GM21576 (cell line): ENCODE measurements at regions not wholly inside any gene's neighbourhood (a gene's known extent, or its start where the extent isn't known, plus 50 kb on each side); places are given as distances from the start of the nearest gene placed in this dataset.

Experiments used
- ATAC-seq: cut with Tn5 transposase; IDR thresholded peaks from one replicate; pipeline ENCODE4 v1.9.1; 2021; ENCODE audit warnings: mild to moderate bottlenecking, moderate library complexity; ENCODE audit not compliant: unreplicated experiment

GRCh38 chr4:32102896-32103295, 1382.7 kb downstream of the PCDH7 start:
- no peak for ATAC-seq

DNA sequence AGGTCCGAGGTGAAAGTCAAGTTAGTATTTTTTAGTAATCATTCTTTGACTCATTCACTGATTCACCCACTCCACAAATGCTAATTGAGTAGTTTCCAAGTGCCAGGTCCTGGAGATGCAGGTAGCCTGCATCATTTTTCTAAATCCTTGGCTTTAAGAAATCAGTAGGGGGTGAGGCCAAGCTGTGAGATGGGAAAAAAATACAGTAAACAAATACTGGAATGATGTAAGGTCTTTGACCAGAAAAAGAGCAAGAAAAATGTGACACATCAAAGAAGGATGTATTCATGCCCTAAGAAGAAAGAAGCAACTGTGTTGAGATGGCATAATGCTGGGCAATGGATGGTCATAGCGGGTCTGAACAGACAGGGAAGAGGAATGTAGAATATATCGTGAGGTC, 1386.6 kb downstream of the PCDH7 start:
- no peak for ATAC-seq

DNA sequence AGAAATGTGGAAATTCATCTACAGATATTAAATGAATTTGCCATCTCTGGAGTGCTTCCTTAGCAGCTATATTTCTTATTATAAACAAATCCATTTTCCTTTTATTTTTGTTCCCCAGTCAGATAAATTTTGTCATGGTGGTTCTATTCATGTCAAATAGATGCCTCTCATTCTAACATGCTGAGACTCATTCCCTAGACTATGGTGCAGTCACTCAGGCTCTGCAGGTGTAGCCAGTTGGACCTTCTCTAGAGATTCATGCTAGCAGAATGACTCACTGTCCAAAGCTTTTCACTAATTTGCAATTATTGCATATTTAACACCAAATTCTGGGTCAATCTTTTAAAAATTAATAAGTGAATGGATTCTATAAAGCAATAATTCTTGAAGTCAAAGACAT, 1392.7 kb downstream of the PCDH7 start:
- ATAC-seq, result no peak

- no peak for ATAC-seq
Measured at GRCh38 chr4:32117693-32118092, 1397.5 kb downstream of the PCDH7 start.

- no peak for ATAC-seq
Measured at GRCh38 chr4:32119907-32120306, 1399.7 kb downstream of the PCDH7 start.

DNA sequence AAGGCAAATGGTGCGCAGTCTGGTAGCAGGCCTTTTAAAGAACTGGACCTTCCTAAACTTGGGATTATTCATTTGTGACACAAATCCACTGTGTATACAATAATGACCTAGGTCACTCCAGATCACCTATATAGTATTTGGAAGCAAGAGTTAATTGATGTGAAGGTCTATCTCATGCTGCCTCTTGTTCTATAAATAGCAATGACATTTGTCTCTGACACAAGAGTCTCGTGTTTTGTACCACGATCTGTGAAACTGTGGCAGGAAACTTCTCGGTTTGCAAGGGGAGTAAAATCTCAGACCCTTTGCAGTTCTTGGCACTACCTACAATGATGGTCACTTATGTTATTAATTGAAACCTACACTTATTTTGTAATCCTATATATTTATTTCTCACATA, 1408.4 kb downstream of the PCDH7 start:
- ATAC-seq, result no peak

DNA sequence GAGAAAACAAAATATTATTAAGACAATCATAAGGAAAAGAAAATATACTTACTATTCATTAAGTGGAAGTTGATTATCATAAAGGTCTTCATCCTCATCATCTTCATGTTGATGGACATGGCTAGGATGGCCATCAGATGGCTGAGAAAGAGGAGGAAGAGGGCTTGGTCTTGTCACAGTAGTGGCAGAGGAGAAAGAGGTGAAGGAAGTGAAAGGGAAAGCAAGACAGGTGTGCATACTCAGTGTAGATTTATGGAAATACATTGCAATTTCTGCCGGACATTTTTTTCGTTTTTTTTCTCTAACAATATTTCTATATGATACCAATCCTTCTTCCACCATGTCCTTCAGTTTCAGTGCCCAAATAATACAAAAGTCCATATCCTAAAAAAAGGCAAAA, 1409.8 kb downstream of the PCDH7 start:
- ATAC-seq, result no peak

- no peak for ATAC-seq
Measured at GRCh38 chr4:32133141-32133540, 1413.0 kb downstream of the PCDH7 start.

DNA sequence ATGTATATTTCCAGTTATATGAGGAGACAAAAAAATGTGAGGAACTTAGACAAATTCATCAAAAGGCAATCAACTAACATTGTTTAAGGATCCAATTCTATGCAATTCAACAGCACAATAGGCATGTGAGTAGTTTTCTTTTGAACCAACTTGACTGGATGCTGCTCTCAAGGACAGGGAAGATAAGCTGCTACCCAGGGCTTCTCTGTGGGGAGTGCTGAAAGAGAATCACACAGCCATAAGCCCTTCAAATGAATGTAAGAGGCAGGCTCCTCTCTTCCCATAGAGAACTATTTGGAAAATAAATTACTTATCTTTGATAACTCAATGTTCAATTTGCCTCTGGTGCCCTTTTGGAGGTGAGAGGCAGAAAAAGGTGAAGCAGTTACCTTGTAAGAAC, 1413.6 kb downstream of the PCDH7 start:
- ATAC-seq, result no peak

DNA sequence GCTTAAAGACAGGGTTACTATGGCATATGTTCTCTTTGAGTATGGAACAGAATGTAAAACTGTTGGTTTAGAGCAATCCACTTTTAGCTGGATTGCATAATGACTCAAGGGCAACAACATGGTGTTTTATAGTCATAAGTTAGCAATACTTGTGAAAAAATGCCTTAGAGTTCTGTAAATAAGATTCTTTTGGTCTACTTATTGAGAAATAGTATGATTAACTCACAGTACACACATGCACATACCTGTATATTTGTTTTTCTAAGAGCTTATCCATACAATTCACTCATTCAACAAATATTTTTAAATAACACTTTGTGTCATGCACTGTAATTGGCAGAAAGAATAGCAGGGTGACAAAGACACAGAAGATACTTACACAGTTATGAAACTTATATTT, 1415.5 kb downstream of the PCDH7 start:
- no peak for ATAC-seq

DNA sequence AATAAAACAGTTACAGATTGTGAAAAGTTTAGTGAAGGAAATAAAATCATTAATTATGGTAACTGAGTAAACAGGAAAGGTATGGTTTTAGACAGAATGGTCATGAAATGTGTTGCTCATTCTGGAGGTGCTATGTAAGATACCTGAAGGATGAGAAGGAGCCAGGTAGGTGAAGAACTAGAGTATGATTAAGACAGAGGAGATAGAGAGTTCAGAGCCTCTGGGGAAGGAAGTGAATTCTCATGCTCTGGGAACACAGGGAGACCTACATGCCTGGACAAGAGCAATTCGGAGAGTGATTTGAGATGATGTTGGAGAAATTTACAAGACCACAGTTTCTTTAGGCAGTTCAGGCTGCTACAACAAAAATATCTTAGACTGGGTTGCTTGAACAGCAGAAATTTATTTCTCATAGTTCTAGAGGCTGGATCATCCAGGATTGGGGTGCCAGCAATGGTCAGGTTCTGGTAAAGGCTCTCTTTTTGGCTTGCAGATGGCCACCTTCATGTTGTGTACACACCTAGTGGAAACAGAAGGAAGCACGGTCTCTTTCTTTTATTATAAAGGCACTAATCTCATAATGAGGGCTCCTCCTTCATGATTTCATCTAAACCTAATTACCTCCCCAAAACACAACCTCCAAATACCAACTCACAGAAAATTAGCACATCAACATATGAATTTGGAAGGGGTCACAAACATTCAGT, 1416.1 kb downstream of the PCDH7 start:
- no peak for ATAC-seq

- ATAC-seq, result no peak
Measured at GRCh38 chr4:32140636-32141035, 1420.5 kb downstream of the PCDH7 start.

DNA sequence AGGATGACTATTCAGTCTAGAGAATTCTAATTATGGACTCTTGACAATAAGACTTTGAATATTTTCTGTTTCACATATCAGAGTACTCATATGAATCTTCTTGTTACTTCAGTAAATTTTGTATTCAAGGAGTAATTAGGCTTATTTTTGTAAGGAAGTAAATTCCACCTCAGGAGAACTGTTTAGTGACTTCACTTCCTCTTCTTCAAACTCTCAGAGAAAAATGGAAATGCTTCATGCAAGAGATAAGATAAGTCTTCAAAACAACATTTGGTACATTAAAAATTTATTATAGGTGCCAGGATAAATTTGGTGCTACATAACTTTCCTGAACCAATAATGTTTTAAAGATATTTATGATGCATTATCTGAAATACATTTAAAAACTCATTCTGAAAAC, 1421.9 kb downstream of the PCDH7 start:
- ATAC-seq, result no peak

DNA sequence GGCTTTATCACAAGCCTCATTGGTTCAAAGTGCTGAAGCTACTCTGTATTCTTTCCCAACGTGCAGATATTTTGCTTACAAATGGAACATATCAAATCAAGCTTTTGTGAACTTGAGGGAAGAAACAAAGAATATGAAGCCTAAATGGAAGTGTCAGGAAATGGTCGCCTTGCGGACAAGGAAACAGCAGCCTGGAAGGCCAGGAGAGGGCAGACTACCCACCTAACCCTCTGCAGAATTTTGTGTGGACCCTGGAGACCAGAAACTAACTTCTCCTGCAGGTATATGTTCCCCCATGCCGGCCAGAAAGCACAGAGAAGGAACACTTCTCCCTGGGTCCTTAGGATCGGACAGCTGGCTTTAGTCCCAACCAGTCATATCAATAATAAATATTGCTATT, 1425.8 kb downstream of the PCDH7 start:
- ATAC-seq, result no peak

DNA sequence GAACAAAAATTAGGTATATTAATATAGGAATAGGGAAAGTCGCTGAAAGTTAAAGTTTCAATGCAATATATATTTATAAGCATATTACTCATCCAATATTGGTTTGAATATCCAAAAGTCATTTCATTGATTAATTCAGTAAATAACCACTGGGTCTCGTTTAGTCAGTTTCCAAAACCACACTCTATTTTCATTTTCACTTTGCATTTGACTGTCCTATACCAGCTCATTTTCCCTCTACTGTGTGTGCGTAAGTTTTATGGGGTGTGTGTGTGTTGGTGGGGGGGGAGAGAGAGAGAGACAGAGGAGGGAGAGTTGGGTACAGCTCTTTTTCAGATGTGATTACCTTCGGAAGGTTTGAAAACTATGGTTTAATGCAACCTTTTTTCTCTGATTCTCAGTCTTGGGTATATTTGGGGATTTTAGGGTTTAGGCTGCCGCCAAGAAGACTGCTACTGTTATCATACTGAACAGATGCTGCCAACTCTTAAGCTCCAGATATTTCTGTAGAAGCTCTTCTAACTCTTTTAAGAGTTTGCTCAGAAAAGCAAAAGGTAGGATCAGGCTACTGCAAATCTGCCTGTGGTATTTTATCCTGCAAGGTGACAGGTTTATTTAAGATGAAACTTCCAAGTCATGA, 1427.4 kb downstream of the PCDH7 start:
- ATAC-seq, result no peak

DNA sequence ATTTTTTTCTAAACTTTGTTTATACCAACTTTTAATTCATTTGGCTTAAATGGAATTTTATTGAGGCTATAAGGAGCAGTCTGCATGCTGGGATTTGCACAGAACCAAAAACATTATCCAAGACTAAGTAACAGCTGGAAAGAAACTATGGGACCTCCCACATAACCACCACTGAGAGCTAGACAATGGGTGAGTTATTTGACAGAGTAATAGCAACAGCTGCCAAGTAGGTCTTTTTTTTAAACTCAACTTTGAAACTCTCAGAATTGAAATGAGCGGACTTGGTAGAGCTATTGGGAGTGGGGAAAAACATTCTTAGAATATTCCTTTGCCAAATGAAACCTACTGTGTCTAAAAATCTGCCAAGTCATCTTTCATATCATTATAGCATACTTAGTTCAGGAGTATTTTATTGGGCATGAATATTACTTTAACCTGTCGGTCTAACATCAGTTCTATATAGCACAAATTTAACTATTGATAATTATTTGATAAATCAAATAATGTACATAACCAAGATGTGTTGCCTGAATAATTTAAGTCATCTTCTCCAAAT, 1428.0 kb downstream of the PCDH7 start:
- ATAC-seq, result no peak

DNA sequence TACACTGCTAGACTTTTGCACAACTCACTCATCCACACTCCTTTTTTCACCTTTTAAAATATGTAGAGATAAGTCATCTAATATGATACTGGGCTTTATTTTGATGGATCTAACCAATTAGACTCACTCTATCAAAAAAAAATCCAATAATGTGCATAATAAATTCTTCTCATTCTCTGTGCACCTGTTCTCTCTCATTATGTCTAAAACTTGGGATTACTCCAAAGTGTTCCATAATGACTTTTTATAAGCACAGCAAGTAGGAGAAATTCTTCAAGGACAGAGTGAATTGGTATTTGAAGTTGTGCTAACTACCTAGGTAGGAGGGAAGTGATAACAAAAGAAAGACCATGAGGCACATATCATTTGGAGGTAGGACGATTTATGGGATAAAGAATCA, 1438.8 kb downstream of the PCDH7 start:
- no peak for ATAC-seq

DNA sequence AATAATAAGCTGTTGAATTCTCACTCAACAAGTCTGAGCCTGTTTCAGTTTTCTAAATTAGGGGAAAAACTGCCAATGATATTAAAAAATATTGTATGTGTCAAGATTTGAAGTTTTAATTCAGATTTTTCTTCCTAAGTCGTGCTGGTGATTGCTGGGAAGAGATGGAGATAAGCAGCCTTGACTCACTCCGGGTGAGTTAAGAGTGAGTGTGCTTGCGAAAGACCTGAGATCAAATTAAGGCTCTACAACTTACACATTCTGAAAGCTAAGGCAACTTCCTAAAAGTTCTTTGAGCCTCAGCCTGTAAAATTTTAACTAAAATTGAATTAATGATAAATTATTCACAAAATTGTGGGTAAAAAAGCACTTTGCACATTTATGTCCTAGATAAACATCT, 1441.2 kb downstream of the PCDH7 start:
- ATAC-seq, result no peak

DNA sequence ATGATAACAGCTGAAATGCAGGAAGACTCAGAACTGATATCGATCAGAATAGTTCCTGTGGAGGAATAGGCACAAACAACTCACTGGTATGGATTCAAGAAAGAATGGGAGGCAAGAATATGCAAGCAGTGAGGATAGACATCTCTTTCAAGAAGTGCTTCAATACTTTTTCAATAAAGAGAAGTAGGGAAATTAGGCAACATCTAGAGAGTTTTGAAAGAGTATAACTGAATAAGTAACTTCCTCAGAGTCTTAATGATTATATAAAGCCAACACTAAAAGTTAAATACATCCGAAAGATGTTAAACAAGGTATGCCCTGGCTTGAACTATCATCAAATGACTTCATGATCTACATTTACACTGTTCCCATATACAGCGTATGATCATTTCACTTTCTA, 1443.0 kb downstream of the PCDH7 start:
- no peak for ATAC-seq

- no peak for ATAC-seq
Measured at GRCh38 chr4:32169841-32170240, 1449.7 kb downstream of the PCDH7 start.

- no peak for ATAC-seq
Measured at GRCh38 chr4:32172086-32172485, 1451.9 kb downstream of the PCDH7 start.

DNA sequence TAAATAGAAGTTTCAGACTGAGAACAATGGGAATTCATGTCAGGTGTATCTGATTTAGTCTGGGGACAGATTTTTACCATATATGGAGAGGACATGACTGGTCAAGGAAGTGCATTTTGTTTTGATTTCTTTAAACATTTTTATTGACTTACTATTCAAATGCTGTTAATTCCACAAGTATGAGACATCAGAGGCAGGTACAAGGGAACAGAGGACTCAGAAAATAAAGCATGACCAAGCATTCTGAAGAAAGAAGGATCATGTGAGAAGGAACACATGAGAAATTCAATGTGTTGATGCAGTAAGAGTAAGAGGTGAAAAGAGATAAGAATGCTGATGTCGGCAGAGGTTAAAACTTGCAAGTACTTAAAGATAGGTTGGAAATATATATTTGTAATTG, 1452.6 kb downstream of the PCDH7 start:
- ATAC-seq, result no peak

DNA sequence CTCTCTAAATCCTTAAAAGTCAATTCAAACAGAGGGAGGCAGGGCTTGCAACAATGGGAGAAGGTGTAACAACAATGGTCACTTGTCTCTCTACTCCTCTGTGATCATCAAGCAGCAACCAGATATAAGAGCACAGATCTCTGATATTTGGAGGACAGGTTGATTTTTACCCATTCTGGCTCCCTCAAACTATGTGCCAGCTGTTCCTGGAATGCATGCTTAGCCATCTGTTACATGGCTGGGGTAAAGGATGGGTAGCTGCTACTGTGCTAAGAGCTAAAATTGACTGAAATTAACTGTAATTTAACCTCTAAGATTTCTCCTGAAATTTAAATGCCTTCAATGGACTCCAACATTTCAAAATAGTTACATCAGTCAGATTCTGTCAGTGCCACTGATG, 1459.9 kb downstream of the PCDH7 start:
- no peak for ATAC-seq
